Fibroblast of the aortic adventitia (primary cell): ENCODE measurements at regions not wholly inside any gene's neighbourhood (a gene's known extent, or its start where the extent isn't known, plus 50 kb on each side); places are given as distances from the start of the nearest gene placed in this dataset.

ENCODE experiments used
- DNase-seq: peaks from one replicate; pipeline ENCODE4 v3.0.0-alpha.2; 2010; ENCODE audit warnings: low read depth
- H3K4me3 ChIP-seq: 2 replicates; pipeline ENCODE4 v1.5.1; 2011; ENCODE audit warnings: low read depth, mild to moderate bottlenecking, control low read depth, low read length, moderate library complexity
- CTCF ChIP-seq: IDR thresholded peaks from 2 replicates; pipeline ENCODE4 v1.5.1; 2011; ENCODE audit warnings: mild to moderate bottlenecking, low read length, control low read depth, inconsistent platforms; ENCODE audit not compliant: insufficient read depth

DNA sequence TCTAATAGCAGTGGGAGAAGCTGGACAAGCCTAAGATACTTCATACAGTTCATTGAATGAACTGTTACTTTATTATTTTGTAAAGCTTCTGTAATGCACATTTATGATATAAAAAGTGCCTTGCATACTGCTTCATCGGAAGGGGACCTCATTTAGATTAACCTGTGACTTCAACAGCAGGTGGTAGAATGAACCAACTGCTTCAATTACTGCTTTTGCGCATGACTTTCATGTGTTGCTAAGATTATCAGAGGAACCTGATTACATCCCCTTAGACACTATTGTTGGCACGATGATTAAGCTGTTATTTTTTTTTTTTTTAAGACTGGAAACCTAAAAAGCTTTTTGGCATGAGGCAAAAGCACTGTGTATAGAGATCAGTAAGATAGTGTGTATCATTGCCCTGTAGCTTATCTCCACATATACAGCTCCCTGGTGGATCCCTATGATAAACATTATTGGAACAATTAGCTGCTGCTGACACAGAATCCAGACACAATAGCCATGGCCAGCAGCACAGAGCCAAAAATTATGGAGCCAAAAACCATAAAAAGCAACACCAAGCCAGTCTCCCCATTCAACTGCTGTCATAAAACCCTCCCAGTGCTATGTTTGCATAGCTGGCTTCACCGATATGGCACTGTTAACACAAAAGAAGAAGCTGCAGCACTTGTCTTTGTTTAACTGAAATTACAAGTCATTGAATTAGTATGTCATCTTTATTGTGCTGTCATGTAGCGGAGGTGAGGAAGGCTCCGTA lies 731.6 kb upstream of the MMS22L start:
- H3K4me3 ChIP-seq = no peak overlapping the region
- DNase-seq = no peak
- TF ChIP-seq CTCF = no peak

DNA sequence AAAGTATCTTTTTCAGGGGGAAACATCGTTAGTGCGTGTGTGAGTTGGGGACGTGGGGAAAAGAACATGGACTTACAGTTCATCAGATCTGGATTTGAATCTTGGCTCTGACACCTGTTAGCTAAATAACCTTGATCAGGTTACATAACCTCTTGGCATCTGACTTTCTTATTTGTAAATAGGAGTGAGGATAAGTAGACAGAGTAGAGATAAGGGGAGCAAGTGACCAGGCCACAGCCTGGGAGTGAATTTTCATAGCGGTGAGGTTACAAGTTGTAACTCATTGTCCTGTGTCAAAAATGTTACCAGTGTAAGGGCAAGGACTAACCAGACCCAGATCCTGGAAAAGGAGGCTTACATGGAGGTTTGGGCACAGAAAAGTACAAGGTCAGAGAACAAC lies 733.5 kb upstream of the MMS22L start:
- TF ChIP-seq CTCF = no peak
- no peak for DNase-seq
- H3K4me3 ChIP-seq = no peak overlapping the region

- H3K4me3 ChIP-seq = no peak overlapping the region
- DNase-seq = no peak
- no peak for TF ChIP-seq CTCF
These were observed 737.2 kb upstream of the MMS22L start for GRCh38 chr6:98020222-98020621.

DNA sequence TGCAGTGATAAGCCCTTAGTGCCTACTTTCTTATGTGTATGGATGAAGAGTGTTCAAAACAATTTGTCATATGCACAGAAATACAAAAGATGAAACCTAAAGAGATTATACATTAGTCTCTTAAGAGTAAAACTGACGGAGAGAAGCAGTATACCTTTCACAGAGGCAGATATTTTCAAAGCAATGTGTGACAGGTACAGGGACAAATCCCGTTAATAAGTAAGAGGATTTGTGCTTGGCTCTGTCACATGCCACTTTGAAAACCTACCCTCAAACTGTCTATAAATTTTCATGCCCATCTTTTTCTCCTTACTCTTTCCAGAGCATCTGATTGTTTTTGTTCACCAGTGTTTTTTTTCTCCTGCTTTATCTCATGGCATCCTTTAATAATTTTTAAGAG lies 741.3 kb upstream of the MMS22L start:
- H3K4me3 ChIP-seq = no peak overlapping the region
- no peak for TF ChIP-seq CTCF

DNA sequence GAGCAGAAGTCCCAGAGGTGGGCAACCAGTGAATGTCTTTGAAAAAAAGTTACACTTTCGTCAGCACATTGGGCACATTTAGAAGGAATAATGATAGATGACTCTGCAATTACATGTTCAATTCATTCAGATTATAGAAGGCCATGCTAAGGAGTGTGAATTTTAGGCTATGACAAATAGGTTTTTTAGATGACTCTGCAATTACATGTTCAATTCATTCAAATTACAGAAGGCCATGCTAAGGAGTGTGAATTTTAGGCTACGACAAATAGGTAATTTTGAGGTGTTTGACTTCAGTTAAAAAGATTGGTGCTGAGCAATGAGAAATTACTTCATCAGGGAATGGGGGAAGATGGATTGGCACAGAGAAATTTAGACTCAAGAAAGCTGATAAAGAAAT lies 744.9 kb upstream of the MMS22L start:
- TF ChIP-seq CTCF = no peak
- H3K4me3 ChIP-seq = no peak overlapping the region
- DNase-seq = no peak

More for the DNA sequence above, 741.3 kb upstream of the MMS22L start:
- DNase-seq = no peak

GRCh38 chr6:98033617-98034016 lies 750.6 kb upstream of the MMS22L start:
- DNase-seq = no peak
- no peak for TF ChIP-seq CTCF
- no peak overlapping the region for H3K4me3 ChIP-seq

GRCh38 chr6:98036344-98036923 lies 753.4 kb upstream of the MMS22L start:
- TF ChIP-seq CTCF = no peak
- H3K4me3 ChIP-seq = no peak overlapping the region
- DNase-seq = no peak
